Endothelial cell of umbilical vein (primary cell): ENCODE measurements at regions not wholly inside any gene's neighbourhood (a gene's known extent, or its start where the extent isn't known, plus 50 kb on each side); places are given as distances from the start of the nearest gene placed in this dataset.

ENCODE experiments used
- BruUV-seq: library from RNA; stranded (reverse); fragments of 400-500 nt; replicated peaks from 2 replicates; lab custom pipeline; 2021; lab: Mats Ljungman, UMichigan
- CTCF ChIA-PET: fragments of 300-600, 350-600 bp; sonication (Branson Sonifier 250); formaldehyde crosslinking; loops from one replicate; lab custom pipeline; 2021; ENCODE audit warnings: antibody characterized with exemption, inconsistent platforms; lab: Charles Lee
- POLR2A ChIA-PET: fragments of 300-600, 350-600 bp; sonication (Branson Sonifier 250); formaldehyde crosslinking; loops from one replicate; lab custom pipeline; 2021; ENCODE audit warnings: antibody characterized with exemption, inconsistent platforms; lab: Charles Lee
- DNase-seq: peaks from one replicate; pipeline ENCODE4 v3.0.0-alpha.2; 2011; ENCODE audit warnings: low read depth, low spot score
- FAIRE-seq: peaks from 2 replicates; lab custom pipeline; 2011; peaks lifted over from hg19 to GRCh38; lab: Jason Lieb, UNC
- H2AFZ ChIP-seq: 2 replicates; pipeline ENCODE4 v1.6.0; 2012; ENCODE audit warnings: low read depth, low read length, control low read depth, inconsistent platforms
- H3K27ac ChIP-seq: 2 replicates; pipeline ENCODE4 v1.5.1; 2011; ENCODE audit warnings: low read depth, mild to moderate bottlenecking, control low read depth, low read length, moderate library complexity; ENCODE audit not compliant: insufficient read depth
- H3K27me3 ChIP-seq, 2 experiments: 2 replicates each; pipeline versions ENCODE4 v1.6.0 to v1.6.1; 2011; ENCODE audit warnings: low read length in 2 of 2, mixed read lengths in 1 of 2; ENCODE audit not compliant: control insufficient read depth in 2 of 2, insufficient read depth in 2 of 2
- H3K36me3 ChIP-seq, 2 experiments: 2 replicates in 1 of 2; 3 replicates in 1 of 2; pipeline ENCODE4 v1.5.1; 2011; ENCODE audit warnings: low read length in 2 of 2, mild to moderate bottlenecking in 1 of 2, moderate library complexity in 1 of 2; ENCODE audit not compliant: control insufficient read depth in 2 of 2, insufficient read depth in 2 of 2; ENCODE audit errors: extremely low read depth in 1 of 2
- H3K4me1 ChIP-seq: 3 replicates; pipeline ENCODE4 v1.5.1; 2011; ENCODE audit warnings: mild to moderate bottlenecking, low read length; ENCODE audit not compliant: control insufficient read depth, insufficient read depth; ENCODE audit errors: extremely low read depth
- H3K4me2 ChIP-seq: 2 replicates; pipeline ENCODE4 v1.6.1; 2011; ENCODE audit warnings: low read length, control low read depth, mixed read lengths; ENCODE audit not compliant: insufficient read depth
- H3K4me3 ChIP-seq, 3 experiments: fragments of 200-600 bp in 1 of 3; sonication (generic), shearing (Covaris generic) in 1 of 3; replicated peaks in 1 of 3; 2 replicates each; pipeline ENCODE4 v1.5.1; 2011 to 2016; ENCODE audit warnings: control low read depth in 3 of 3, low read length in 3 of 3, mild to moderate bottlenecking in 2 of 3, inconsistent platforms in 1 of 3, low read depth in 1 of 3, moderate library complexity in 1 of 3; ENCODE audit not compliant: insufficient read depth in 1 of 3
- H3K79me2 ChIP-seq: 2 replicates; pipeline ENCODE4 v1.6.0; 2012; ENCODE audit warnings: low read length, inconsistent platforms; ENCODE audit not compliant: control insufficient read depth, insufficient read depth
- H3K9ac ChIP-seq: replicated peaks from 2 replicates; pipeline ENCODE3; 2011; ENCODE audit warnings: low read length, control low read depth; ENCODE audit not compliant: insufficient read depth; ENCODE audit errors: extremely low read depth
- H3K9me1 ChIP-seq: replicated peaks from 3 replicates; pipeline ENCODE4 v1.6.0; 2011; ENCODE audit warnings: mild to moderate bottlenecking, low read length; ENCODE audit not compliant: control insufficient read depth, insufficient read depth; ENCODE audit errors: extremely low read depth
- H3K9me3 ChIP-seq: replicated peaks from 2 replicates; pipeline ENCODE4 v1.5.1; 2012; ENCODE audit warnings: low read length, inconsistent platforms; ENCODE audit not compliant: control insufficient read depth, insufficient read depth
- H4K20me1 ChIP-seq: replicated peaks from 2 replicates; pipeline ENCODE3; 2011; ENCODE audit warnings: mild to moderate bottlenecking, low read length; ENCODE audit not compliant: control insufficient read depth, insufficient read depth; ENCODE audit errors: extremely low read depth
- EZH2 ChIP-seq: IDR thresholded peaks from 2 replicates; pipeline ENCODE4 v1.6.1; 2012; ENCODE audit warnings: borderline replicate concordance, low read depth, mild to moderate bottlenecking, moderate library complexity, low read length, inconsistent platforms; ENCODE audit not compliant: severe bottlenecking
- FOS ChIP-seq: IDR thresholded peaks from 2 replicates; pipeline ENCODE4 v1.6.1; 2011; ENCODE audit warnings: mild to moderate bottlenecking, low read length, moderate library complexity, borderline replicate concordance; ENCODE audit not compliant: insufficient read depth
- GATA2 ChIP-seq: IDR thresholded peaks from 2 replicates; pipeline ENCODE4 v1.7.0; 2011; ENCODE audit warnings: low read depth, mild to moderate bottlenecking, moderate library complexity, mixed read lengths, low read length; ENCODE audit not compliant: insufficient read length, insufficient read depth
- JUN ChIP-seq: IDR thresholded peaks from 2 replicates; pipeline ENCODE4 v1.6.1; 2011; ENCODE audit warnings: borderline replicate concordance, low read depth; ENCODE audit not compliant: insufficient read length, insufficient read depth
- MYC ChIP-seq: IDR thresholded peaks from one replicate; pipeline ENCODE4 v1.6.1; 2011; ENCODE audit warnings: mild to moderate bottlenecking, low read depth, low read length
- POLR2A ChIP-seq: IDR thresholded peaks from 2 replicates; pipeline ENCODE4 v1.6.1; 2012; ENCODE audit warnings: low read depth, mild to moderate bottlenecking, control low read depth, low read length
- POLR2AphosphoS5 ChIP-seq: IDR thresholded peaks from 2 replicates; pipeline ENCODE4 v1.6.1; 2012; ENCODE audit warnings: low read depth, mild to moderate bottlenecking, control low read depth, low read length, moderate library complexity; ENCODE audit not compliant: insufficient read depth
- dilution Hi-C: fragments of 300-500 bp; cut with MboI; formaldehyde crosslinking; loops from one replicate; pipeline ENCODE4 v1.15.0; 2019; ENCODE audit warnings: low sequenced_read_pairs; ENCODE audit not compliant: extremely low pct_ligation_motif_present
- intact Hi-C: fragments of 100-400 bp; cut with micrococcal nuclease; formaldehyde crosslinking; loops from one replicate; pipeline ENCODE4 v1.10.0; 2022
- TF ChIP-seq, protein P1 (sequence below), 2 donors: IDR thresholded peaks; 1 replicate in 1 of 2; 2 replicates in 1 of 2; pipeline ENCODE4 v1.5.1; 2011; ENCODE audit warnings: low read length in 2 of 2, mild to moderate bottlenecking in 2 of 2, moderate library complexity in 2 of 2, control low read depth in 1 of 2, inconsistent platforms in 1 of 2, low read depth in 1 of 2; ENCODE audit not compliant: insufficient read depth in 1 of 2; ENCODE audit errors: extremely low read depth in 1 of 2
- TF ChIP-seq, protein P2 (sequence below): IDR thresholded peaks from 2 replicates; pipeline ENCODE4 v1.6.1; 2011; ENCODE audit not compliant: insufficient read depth, insufficient read length

DNA sequence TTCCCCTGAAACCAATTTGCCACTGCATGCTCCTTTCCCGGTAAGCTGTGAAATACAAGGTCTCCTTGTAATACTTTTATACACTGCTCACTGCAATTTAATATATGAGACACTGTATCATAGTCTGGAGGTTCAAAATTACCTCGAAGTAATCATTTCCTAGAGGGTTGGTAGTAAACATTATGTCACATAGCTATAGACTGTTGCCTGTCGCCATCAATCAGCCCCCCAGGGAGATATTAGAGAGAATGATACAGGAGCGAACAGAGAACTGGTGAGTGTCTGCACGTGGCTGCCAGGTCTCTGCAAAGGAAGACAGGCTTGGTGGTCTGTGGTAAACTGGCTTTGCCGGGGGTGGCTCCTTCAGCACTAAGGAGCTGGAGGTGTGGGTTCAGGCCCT, 165.5 kb upstream of the WSCD2 start:
- intact Hi-C loops (no loop called here), dilution Hi-C loops (no loop called here)
- ChIA-PET CTCF (no interaction called here), POLR2A (no interaction called here)
- no peak for DNase-seq
- Histone ChIP-seq H2AFZ (no peak overlapping the region), H3K9ac (no peak overlapping the region), H3K36me3 (no peaks in the 10 kb centered on the region), H3K27ac (no peak overlapping the region), H3K4me1 (no peaks in the 10 kb centered on the region), H4K20me1 (no peaks in the 10 kb centered on the region), H3K27me3 (no peaks in the 10 kb centered on the region), H3K4me2 (no peak overlapping the region), H3K79me2 (no peaks in the 10 kb centered on the region), H3K4me3 (no peak overlapping the region), H3K9me1 (no peaks in the 10 kb centered on the region), H3K9me3 (no peaks in the 10 kb centered on the region)
- TF ChIP-seq, protein P1, sequence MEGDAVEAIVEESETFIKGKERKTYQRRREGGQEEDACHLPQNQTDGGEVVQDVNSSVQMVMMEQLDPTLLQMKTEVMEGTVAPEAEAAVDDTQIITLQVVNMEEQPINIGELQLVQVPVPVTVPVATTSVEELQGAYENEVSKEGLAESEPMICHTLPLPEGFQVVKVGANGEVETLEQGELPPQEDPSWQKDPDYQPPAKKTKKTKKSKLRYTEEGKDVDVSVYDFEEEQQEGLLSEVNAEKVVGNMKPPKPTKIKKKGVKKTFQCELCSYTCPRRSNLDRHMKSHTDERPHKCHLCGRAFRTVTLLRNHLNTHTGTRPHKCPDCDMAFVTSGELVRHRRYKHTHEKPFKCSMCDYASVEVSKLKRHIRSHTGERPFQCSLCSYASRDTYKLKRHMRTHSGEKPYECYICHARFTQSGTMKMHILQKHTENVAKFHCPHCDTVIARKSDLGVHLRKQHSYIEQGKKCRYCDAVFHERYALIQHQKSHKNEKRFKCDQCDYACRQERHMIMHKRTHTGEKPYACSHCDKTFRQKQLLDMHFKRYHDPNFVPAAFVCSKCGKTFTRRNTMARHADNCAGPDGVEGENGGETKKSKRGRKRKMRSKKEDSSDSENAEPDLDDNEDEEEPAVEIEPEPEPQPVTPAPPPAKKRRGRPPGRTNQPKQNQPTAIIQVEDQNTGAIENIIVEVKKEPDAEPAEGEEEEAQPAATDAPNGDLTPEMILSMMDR (IDR thresholded peaks at IDR 0.05; ENCODE audit: extremely low read depth in 1 of 2, insufficient read depth in 1 of 2, low read depth in 1 of 2, low read length in 2 of 2), result no peak
- TF ChIP-seq POLR2AphosphoS5, result no peak
- no peak for TF ChIP-seq GATA2
- TF ChIP-seq FOS, result no peak
- no peak for FAIRE-seq
- BruUV-seq, result no TSS peak

DNA sequence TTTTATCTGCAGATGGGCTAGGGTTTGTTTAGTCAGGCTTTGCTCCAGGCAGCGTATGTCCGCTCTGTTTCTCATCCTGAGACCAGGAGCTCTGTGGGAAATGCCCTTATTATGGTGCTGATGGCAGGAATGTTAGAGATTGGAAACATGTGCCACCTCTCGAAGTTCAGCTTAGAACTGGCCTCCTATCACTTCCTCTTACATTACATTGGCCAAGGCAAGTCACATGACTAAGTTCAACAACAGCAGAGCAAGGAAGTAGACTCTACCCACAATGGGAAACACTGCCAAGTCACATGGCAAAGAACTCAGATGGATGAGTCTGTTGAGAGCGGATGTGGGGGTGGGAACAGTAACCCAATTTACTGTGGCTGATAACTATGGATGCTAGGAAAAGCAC, 161.9 kb upstream of the WSCD2 start:
- ChIA-PET CTCF (no interaction called here), POLR2A (no interaction called here)
- no peak for FAIRE-seq
- intact Hi-C loops, result no loop called here
- Histone ChIP-seq H4K20me1 (no peaks in the 10 kb centered on the region), H2AFZ (no peak overlapping the region), H3K36me3 (no peaks in the 10 kb centered on the region), H3K9me3 (no peaks in the 10 kb centered on the region), H3K79me2 (no peaks in the 10 kb centered on the region), H3K9me1 (no peaks in the 10 kb centered on the region), H3K27ac (no peak overlapping the region), H3K4me1 (no peaks in the 10 kb centered on the region), H3K4me2 (no peak overlapping the region), H3K4me3 (no peak overlapping the region), H3K27me3 (no peaks in the 10 kb centered on the region), H3K9ac (no peak overlapping the region)
- no peak for DNase-seq
- BruUV-seq, result no TSS peak
- no peak for TF ChIP-seq FOS
- no peak for TF ChIP-seq MYC
- TF ChIP-seq EZH2, result no peak
- TF ChIP-seq, protein P1 (IDR thresholded peaks at IDR 0.05; ENCODE audit: extremely low read depth in 1 of 2, insufficient read depth in 1 of 2, low read depth in 1 of 2, low read length in 2 of 2), result no peak
- no peak for TF ChIP-seq GATA2
- TF ChIP-seq, protein P2, sequence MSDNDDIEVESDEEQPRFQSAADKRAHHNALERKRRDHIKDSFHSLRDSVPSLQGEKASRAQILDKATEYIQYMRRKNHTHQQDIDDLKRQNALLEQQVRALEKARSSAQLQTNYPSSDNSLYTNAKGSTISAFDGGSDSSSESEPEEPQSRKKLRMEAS, result no peak
- no peak for TF ChIP-seq POLR2AphosphoS5
- TF ChIP-seq POLR2A, result no peak
- no peak for TF ChIP-seq JUN
- dilution Hi-C loops, result no loop called here
